SK-N-SH (cell line): ENCODE measurements at regions not wholly inside any gene's neighbourhood (a gene's known extent, or its start where the extent isn't known, plus 50 kb on each side); places are given as distances from the start of the nearest gene placed in this dataset.

Experiments
- CHD2 ChIP-seq: fragments of 150-350 bp; IDR thresholded peaks from 2 replicates; pipeline ENCODE4 v1.6.1; 2018; ENCODE audit warnings: low read length; ENCODE audit not compliant: partially characterized antibody
- MXI1 ChIP-seq: IDR thresholded peaks from 2 replicates; pipeline ENCODE4 v1.6.1; 2012; ENCODE audit warnings: mild to moderate bottlenecking, low read depth, low read length, improper control_type of control experiment
- POLR2AphosphoS5 ChIP-seq: IDR thresholded peaks from 2 replicates; pipeline ENCODE4 v1.6.1; 2012; ENCODE audit warnings: low read depth, low read length
- RAD21 ChIP-seq: IDR thresholded peaks from 2 replicates; pipeline ENCODE4 v1.6.1; 2012; ENCODE audit warnings: mild to moderate bottlenecking, low read length
- SMC3 ChIP-seq: IDR thresholded peaks from 2 replicates; pipeline ENCODE4 v1.6.1; 2012; ENCODE audit warnings: low read depth, low read length, improper control_type of control experiment
- TF ChIP-seq, protein P1 (sequence below): fragments of 200-600 bp; sonication (generic); IDR thresholded peaks from 2 replicates; pipeline ENCODE4 v1.6.1; 2017; ENCODE audit warnings: antibody characterized with exemption, mild to moderate bottlenecking, moderate library complexity

DNA sequence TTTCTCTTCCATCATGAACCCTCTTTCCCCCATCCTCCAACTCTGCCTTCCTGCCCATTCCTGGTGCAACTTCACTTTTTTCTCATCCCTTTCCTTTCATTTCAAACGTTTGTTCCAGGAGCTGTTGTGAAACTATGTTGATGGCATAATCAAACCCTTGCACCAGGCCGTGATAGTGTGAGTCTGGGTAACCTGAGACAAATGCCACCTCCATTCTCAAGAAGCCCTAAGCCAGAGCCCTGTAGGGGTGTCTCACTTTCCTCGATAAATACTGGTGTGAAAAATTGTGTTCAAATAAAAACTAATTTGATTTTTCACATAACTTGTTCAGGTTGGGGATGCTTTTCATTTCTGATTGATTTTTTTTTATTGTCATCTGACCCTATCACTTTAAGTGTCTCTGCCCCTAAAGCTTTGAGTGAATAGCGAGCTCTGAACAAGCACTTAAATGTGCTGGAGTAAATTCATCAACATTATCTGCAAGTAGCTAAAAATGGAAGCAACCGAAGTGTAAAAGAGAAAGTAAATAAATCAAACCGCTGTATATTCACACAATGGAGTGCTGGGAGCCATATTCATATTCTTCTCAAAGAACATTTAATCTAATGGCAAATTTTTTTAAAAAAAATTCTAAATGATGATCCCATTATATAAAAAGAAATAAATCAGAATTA is 303.1 kb upstream of the CDYL start:
- TF ChIP-seq, protein P1, sequence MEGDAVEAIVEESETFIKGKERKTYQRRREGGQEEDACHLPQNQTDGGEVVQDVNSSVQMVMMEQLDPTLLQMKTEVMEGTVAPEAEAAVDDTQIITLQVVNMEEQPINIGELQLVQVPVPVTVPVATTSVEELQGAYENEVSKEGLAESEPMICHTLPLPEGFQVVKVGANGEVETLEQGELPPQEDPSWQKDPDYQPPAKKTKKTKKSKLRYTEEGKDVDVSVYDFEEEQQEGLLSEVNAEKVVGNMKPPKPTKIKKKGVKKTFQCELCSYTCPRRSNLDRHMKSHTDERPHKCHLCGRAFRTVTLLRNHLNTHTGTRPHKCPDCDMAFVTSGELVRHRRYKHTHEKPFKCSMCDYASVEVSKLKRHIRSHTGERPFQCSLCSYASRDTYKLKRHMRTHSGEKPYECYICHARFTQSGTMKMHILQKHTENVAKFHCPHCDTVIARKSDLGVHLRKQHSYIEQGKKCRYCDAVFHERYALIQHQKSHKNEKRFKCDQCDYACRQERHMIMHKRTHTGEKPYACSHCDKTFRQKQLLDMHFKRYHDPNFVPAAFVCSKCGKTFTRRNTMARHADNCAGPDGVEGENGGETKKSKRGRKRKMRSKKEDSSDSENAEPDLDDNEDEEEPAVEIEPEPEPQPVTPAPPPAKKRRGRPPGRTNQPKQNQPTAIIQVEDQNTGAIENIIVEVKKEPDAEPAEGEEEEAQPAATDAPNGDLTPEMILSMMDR = no peak
- no peak for TF ChIP-seq POLR2AphosphoS5
- TF ChIP-seq SMC3 = no peak
- TF ChIP-seq CHD2 = no peak
- TF ChIP-seq MXI1 = no peak
- TF ChIP-seq RAD21 = no peak
